CD8-positive, alpha-beta memory T cell (primary cell): ENCODE measurements at regions not wholly inside any gene's neighbourhood (a gene's known extent, or its start where the extent isn't known, plus 50 kb on each side); places are given as distances from the start of the nearest gene placed in this dataset.

Experiments
- CTCF ChIA-PET: fragments of 350-600 bp; sonication (Branson Sonifier 250); formaldehyde crosslinking; loops from one replicate; lab custom pipeline; 2021; ENCODE audit warnings: antibody characterized with exemption; lab: Charles Lee
- POLR2A ChIA-PET: fragments of 350-600 bp; sonication (Branson Sonifier 250); formaldehyde crosslinking; loops from one replicate; lab custom pipeline; 2021; ENCODE audit warnings: antibody characterized with exemption; lab: Charles Lee
- DNase-seq, 5 donors: peaks; one replicate each; pipeline versions ENCODE4 v3.0.0 to v3.0.0-alpha.2; 2020 to 2022; ENCODE audit warnings: mixed read lengths in 1 of 5
- H3K27ac ChIP-seq: one replicate; pipeline ENCODE4 v1.7.0; 2013; ENCODE audit warnings: low read depth, mild to moderate bottlenecking, low read length, moderate library complexity
- H3K27me3 ChIP-seq: 2 replicates; pipeline ENCODE4 v1.7.0; 2013; ENCODE audit warnings: low read length, mild to moderate bottlenecking; ENCODE audit not compliant: insufficient read depth, poor library complexity, severe bottlenecking
- H3K36me3 ChIP-seq: 2 replicates; pipeline ENCODE4 v1.7.0; 2013; ENCODE audit warnings: mild to moderate bottlenecking, low read length, moderate library complexity; ENCODE audit not compliant: insufficient read depth
- H3K4me1 ChIP-seq: 2 replicates; pipeline ENCODE4 v1.7.0; 2013; ENCODE audit warnings: mild to moderate bottlenecking, low read length, moderate library complexity; ENCODE audit not compliant: insufficient read depth
- H3K4me3 ChIP-seq: 2 replicates; pipeline ENCODE4 v1.7.0; 2013; ENCODE audit warnings: mild to moderate bottlenecking, low read length
- H3K9me3 ChIP-seq: 2 replicates; pipeline ENCODE4 v1.7.0; 2013; ENCODE audit warnings: mild to moderate bottlenecking, low read length
- H3K27ac Mint-ChIP-seq, 8 donors: one replicate each; pipeline ENCODE4 v1.8.0; 2020 to 2021; ENCODE audit warnings: mixed read lengths in 8 of 8, mild to moderate bottlenecking in 6 of 8, inconsistent platforms in 3 of 8, moderate library complexity in 3 of 8
- H3K27me3 Mint-ChIP-seq, 2 donors: one replicate each; pipeline ENCODE4 v1.8.0; 2020 to 2021; ENCODE audit warnings: mixed read lengths in 2 of 2, mild to moderate bottlenecking in 1 of 2, moderate library complexity in 1 of 2
- H3K36me3 Mint-ChIP-seq, 3 donors: one replicate each; pipeline ENCODE4 v1.8.0; 2020 to 2021; ENCODE audit warnings: mixed read lengths in 3 of 3, inconsistent platforms in 1 of 3, mild to moderate bottlenecking in 1 of 3
- H3K4me1 Mint-ChIP-seq, 3 donors: one replicate each; pipeline ENCODE4 v1.8.0; 2020 to 2021; ENCODE audit warnings: mixed read lengths in 3 of 3, inconsistent platforms in 1 of 3, mild to moderate bottlenecking in 1 of 3
- H3K4me3 Mint-ChIP-seq, 7 donors: one replicate each; pipeline ENCODE4 v1.8.0; 2020 to 2021; ENCODE audit warnings: mixed read lengths in 7 of 7, mild to moderate bottlenecking in 6 of 7, moderate library complexity in 4 of 7, inconsistent platforms in 2 of 7
- H3K9me3 Mint-ChIP-seq, 5 donors: one replicate each; pipeline ENCODE4 v1.8.0; 2020 to 2022; ENCODE audit warnings: mixed read lengths in 5 of 5, mild to moderate bottlenecking in 3 of 5, moderate library complexity in 2 of 5, inconsistent platforms in 1 of 5

- ChIA-PET CTCF (interaction anchor here (1.4 kb wide), 1 partner anchor 10 kb away, joined by 3 read pairs; no protein-coding TSS in a partner anchor), POLR2A (no interaction called here)
- no peak overlapping the region for H3K27ac ChIP-seq
- no peak overlapping the region for H3K27ac Mint-ChIP-seq
- H3K27me3 Mint-ChIP-seq, result no peaks in the 10 kb centered on the region
- H3K4me3 ChIP-seq, result no peak overlapping the region
- peaks cover 0 to 7% (median 3%) of the 10 kb centered on the region in 5 donors for H3K9me3 Mint-ChIP-seq
- no peak overlapping the region for H3K4me3 Mint-ChIP-seq
- H3K4me1 ChIP-seq, result no peaks in the 10 kb centered on the region
- no peak for DNase-seq
- H3K36me3 Mint-ChIP-seq, result no peaks in the 10 kb centered on the region
- no peaks in the 10 kb centered on the region for H3K4me1 Mint-ChIP-seq
- H3K9me3 ChIP-seq, result no peaks in the 10 kb centered on the region
- H3K36me3 ChIP-seq, result no peaks in the 10 kb centered on the region
- H3K27me3 ChIP-seq, result no peaks in the 10 kb centered on the region
These were observed 163.4 kb upstream of the CEP162 start for GRCh38 chr6:84390851-84391250.

GRCh38 chr6:84390334-84390733, 162.9 kb upstream of the CEP162 start:
- no peaks in the 10 kb centered on the region for H3K36me3 ChIP-seq
- no peaks in the 10 kb centered on the region for H3K9me3 ChIP-seq
- H3K4me3 ChIP-seq, result no peak overlapping the region
- no peak overlapping the region for H3K27ac ChIP-seq
- peaks cover 0 to 9% (median 7%) of the 10 kb centered on the region in 5 donors for H3K9me3 Mint-ChIP-seq
- ChIA-PET CTCF (no interaction called here), POLR2A (no interaction called here)
- no peak for DNase-seq
- no peaks in the 10 kb centered on the region for H3K4me1 ChIP-seq
- no peak overlapping the region for H3K27ac Mint-ChIP-seq
- H3K27me3 Mint-ChIP-seq, result no peaks in the 10 kb centered on the region
- no peak overlapping the region for H3K4me3 Mint-ChIP-seq
- H3K36me3 Mint-ChIP-seq, result no peaks in the 10 kb centered on the region
- H3K27me3 ChIP-seq, result no peaks in the 10 kb centered on the region
- no peaks in the 10 kb centered on the region for H3K4me1 Mint-ChIP-seq

- Mint-ChIP-seq H3K4me1 (no peaks in the 10 kb centered on the region), H3K36me3 (no peaks in the 10 kb centered on the region), H3K27me3 (peaks cover 0 to 2% of the 10 kb centered on the region in 2 donors), H3K4me3 (no peak overlapping the region), H3K9me3 (peaks cover 0 to 7% (median 4%) of the 10 kb centered on the region in 5 donors), H3K27ac (no peak overlapping the region)
- Histone ChIP-seq H3K4me1 (no peaks in the 10 kb centered on the region), H3K27ac (no peak overlapping the region), H3K4me3 (no peak overlapping the region), H3K27me3 (no peaks in the 10 kb centered on the region), H3K9me3 (no peaks in the 10 kb centered on the region), H3K36me3 (no peaks in the 10 kb centered on the region)
- ChIA-PET CTCF (no interaction called here), POLR2A (no interaction called here)
- no peak for DNase-seq
These were observed 151.7 kb upstream of the CEP162 start for GRCh38 chr6:84379142-84379541.

- POLR2A ChIA-PET, result no interaction called here
- H3K36me3 Mint-ChIP-seq, result no peaks in the 10 kb centered on the region
These were observed 144.8 kb upstream of the CEP162 start for GRCh38 chr6:84372290-84372689.

GRCh38 chr6:84371681-84372080, 144.2 kb upstream of the CEP162 start:
- no peaks in the 10 kb centered on the region for H3K27me3 ChIP-seq
- ChIA-PET POLR2A (no interaction called here), CTCF (no interaction called here)
- no peaks in the 10 kb centered on the region for H3K36me3 ChIP-seq
- no peak overlapping the region for H3K27ac ChIP-seq
- no peak overlapping the region for H3K4me3 Mint-ChIP-seq
- H3K4me1 ChIP-seq, result no peaks in the 10 kb centered on the region
- peaks cover 0 to 3% of the 10 kb centered on the region in 2 donors for H3K27me3 Mint-ChIP-seq
- no peaks in the 10 kb centered on the region for H3K36me3 Mint-ChIP-seq
- H3K27ac Mint-ChIP-seq, result no peak overlapping the region
- H3K9me3 Mint-ChIP-seq, result peaks cover 0 to 6% (median 4%) of the 10 kb centered on the region in 5 donors
- H3K4me3 ChIP-seq, result no peak overlapping the region
- no peak for DNase-seq
- H3K9me3 ChIP-seq, result no peaks in the 10 kb centered on the region
- no peaks in the 10 kb centered on the region for H3K4me1 Mint-ChIP-seq

More at GRCh38 chr6:84372290-84372689, 144.8 kb upstream of the CEP162 start:
- no peak for DNase-seq
- no peak overlapping the region for H3K27ac Mint-ChIP-seq
- H3K9me3 ChIP-seq, result no peaks in the 10 kb centered on the region
- no peaks in the 10 kb centered on the region for H3K27me3 ChIP-seq
- H3K4me1 Mint-ChIP-seq, result no peaks in the 10 kb centered on the region
- peaks cover 0 to 3% of the 10 kb centered on the region in 2 donors for H3K27me3 Mint-ChIP-seq
- no peaks in the 10 kb centered on the region for H3K36me3 ChIP-seq
- no peak overlapping the region for H3K27ac ChIP-seq
- CTCF ChIA-PET, result no interaction called here
- H3K9me3 Mint-ChIP-seq, result peaks cover 0 to 6% (median 4%) of the 10 kb centered on the region in 5 donors
- no peaks in the 10 kb centered on the region for H3K4me1 ChIP-seq
- no peak overlapping the region for H3K4me3 Mint-ChIP-seq
- H3K4me3 ChIP-seq, result no peak overlapping the region

- Mint-ChIP-seq H3K27me3 (no peaks in the 10 kb centered on the region), H3K27ac (no peak overlapping the region), H3K4me1 (no peaks in the 10 kb centered on the region), H3K9me3 (peaks cover 0 to 3% (median 0%) of the 10 kb centered on the region in 5 donors), H3K36me3 (no peaks in the 10 kb centered on the region), H3K4me3 (no peak overlapping the region)
- Histone ChIP-seq H3K27me3 (no peaks in the 10 kb centered on the region), H3K9me3 (no peaks in the 10 kb centered on the region), H3K4me3 (no peak overlapping the region), H3K36me3 (no peaks in the 10 kb centered on the region), H3K27ac (no peak overlapping the region), H3K4me1 (no peaks in the 10 kb centered on the region)
- DNase-seq, result no peak
- CTCF ChIA-PET, result no interaction called here
- POLR2A ChIA-PET, result no interaction called here
These were observed 134.9 kb upstream of the CEP162 start for GRCh38 chr6:84362193-84362821.

- DNase-seq, result no peak
These were observed 134.1 kb upstream of the CEP162 start for GRCh38 chr6:84361372-84362192.

GRCh38 chr6:84360039-84360438, 132.6 kb upstream of the CEP162 start:
- Mint-ChIP-seq H3K9me3 (peaks cover 0 to 3% (median 0%) of the 10 kb centered on the region in 5 donors), H3K4me3 (no peak overlapping the region), H3K27ac (no peak overlapping the region), H3K4me1 (no peaks in the 10 kb centered on the region), H3K27me3 (no peaks in the 10 kb centered on the region), H3K36me3 (no peaks in the 10 kb centered on the region)
- no peak for DNase-seq
- POLR2A ChIA-PET, result no interaction called here
- no peaks in the 10 kb centered on the region for H3K4me1 ChIP-seq
- H3K36me3 ChIP-seq, result no peaks in the 10 kb centered on the region
- no peak overlapping the region for H3K27ac ChIP-seq
- no peaks in the 10 kb centered on the region for H3K27me3 ChIP-seq
- H3K4me3 ChIP-seq, result no peak overlapping the region
- CTCF ChIA-PET, result no interaction called here
- no peaks in the 10 kb centered on the region for H3K9me3 ChIP-seq

More at GRCh38 chr6:84361372-84362192, 134.1 kb upstream of the CEP162 start:
- CTCF ChIA-PET, result no interaction called here
- Mint-ChIP-seq H3K36me3 (no peaks in the 10 kb centered on the region), H3K27me3 (no peaks in the 10 kb centered on the region), H3K27ac (no peak overlapping the region), H3K9me3 (peaks cover 0 to 3% (median 0%) of the 10 kb centered on the region in 5 donors), H3K4me1 (no peaks in the 10 kb centered on the region), H3K4me3 (no peak overlapping the region)
- no peaks in the 10 kb centered on the region for H3K9me3 ChIP-seq
- H3K27ac ChIP-seq, result no peak overlapping the region
- H3K27me3 ChIP-seq, result no peaks in the 10 kb centered on the region
- no peaks in the 10 kb centered on the region for H3K36me3 ChIP-seq
- no peak overlapping the region for H3K4me3 ChIP-seq
- no peaks in the 10 kb centered on the region for H3K4me1 ChIP-seq
- POLR2A ChIA-PET, result no interaction called here
